ENCODE measurements at regions not wholly inside any gene's neighbourhood (a gene's known extent, or its start where the extent isn't known, plus 50 kb on each side); places are given as distances from the start of the nearest gene placed in this dataset.

GRCh38 chr14:101181446-101182313 lies 278.2 kb upstream of the RTL1 start:
- TF ChIP-seq GZF1 (CRISPR knock-in tag; IDR thresholded peaks at IDR 0.05): no peak
- no peak for TF ChIP-seq CTCF (CRISPR knock-in tag; IDR thresholded peaks at IDR 0.05)
- no peak for TF ChIP-seq ZNF274 (CRISPR knock-in tag; IDR thresholded peaks at IDR 0.05)
- TF ChIP-seq ZNF484 (CRISPR knock-in tag; IDR thresholded peaks at IDR 0.05; ENCODE audit: borderline replicate concordance, low read depth): no peak
- TF ChIP-seq IKZF4 (CRISPR knock-in tag; IDR thresholded peaks at IDR 0.05; ENCODE audit: borderline replicate concordance, low read depth, not compliant biosample characterization): no peak
- TF ChIP-seq PATZ1 (CRISPR knock-in tag; IDR thresholded peaks at IDR 0.05): no peak
- TF ChIP-seq TAF1 (CRISPR knock-in tag; IDR thresholded peaks at IDR 0.05): no peak
- TF ChIP-seq, protein P1, sequence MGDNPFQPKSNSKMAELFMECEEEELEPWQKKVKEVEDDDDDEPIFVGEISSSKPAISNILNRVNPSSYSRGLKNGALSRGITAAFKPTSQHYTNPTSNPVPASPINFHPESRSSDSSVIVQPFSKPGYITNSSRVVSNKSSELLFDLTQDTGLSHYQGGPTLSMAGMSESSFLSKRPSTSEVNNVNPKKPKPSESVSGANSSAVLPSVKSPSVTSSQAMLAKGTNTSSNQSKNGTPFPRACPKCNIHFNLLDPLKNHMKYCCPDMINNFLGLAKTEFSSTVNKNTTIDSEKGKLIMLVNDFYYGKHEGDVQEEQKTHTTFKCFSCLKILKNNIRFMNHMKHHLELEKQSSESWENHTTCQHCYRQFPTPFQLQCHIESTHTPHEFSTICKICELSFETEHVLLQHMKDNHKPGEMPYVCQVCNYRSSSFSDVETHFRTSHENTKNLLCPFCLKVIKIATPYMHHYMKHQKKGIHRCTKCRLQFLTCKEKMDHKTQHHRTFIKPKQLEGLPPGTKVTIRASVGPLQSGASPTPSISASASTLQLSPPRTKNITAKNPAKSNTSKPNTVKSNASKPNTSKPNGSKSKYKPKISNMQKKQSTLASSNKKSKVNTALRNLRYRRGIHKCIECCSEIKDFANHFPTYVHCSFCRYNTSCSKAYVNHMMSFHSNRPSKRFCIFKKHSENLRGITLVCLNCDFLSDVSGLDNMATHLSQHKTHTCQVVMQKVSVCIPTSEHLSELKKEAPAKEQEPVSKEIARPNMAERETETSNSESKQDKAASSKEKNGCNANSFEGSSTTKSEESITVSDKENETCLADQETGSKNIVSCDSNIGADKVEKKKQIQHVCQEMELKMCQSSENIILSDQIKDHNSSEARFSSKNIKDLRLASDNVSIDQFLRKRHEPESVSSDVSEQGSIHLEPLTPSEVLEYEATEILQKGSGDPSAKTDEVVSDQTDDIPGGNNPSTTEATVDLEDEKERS (CRISPR knock-in tag; IDR thresholded peaks at IDR 0.05): no peak
- no peak for TF ChIP-seq POLR2AphosphoS5 (IDR thresholded peaks at IDR 0.05; ENCODE audit: low read depth, low read length)
- no peak for TF ChIP-seq THAP9 (CRISPR knock-in tag; IDR thresholded peaks at IDR 0.05; ENCODE audit: borderline replicate concordance)
- TF ChIP-seq, protein P2, sequence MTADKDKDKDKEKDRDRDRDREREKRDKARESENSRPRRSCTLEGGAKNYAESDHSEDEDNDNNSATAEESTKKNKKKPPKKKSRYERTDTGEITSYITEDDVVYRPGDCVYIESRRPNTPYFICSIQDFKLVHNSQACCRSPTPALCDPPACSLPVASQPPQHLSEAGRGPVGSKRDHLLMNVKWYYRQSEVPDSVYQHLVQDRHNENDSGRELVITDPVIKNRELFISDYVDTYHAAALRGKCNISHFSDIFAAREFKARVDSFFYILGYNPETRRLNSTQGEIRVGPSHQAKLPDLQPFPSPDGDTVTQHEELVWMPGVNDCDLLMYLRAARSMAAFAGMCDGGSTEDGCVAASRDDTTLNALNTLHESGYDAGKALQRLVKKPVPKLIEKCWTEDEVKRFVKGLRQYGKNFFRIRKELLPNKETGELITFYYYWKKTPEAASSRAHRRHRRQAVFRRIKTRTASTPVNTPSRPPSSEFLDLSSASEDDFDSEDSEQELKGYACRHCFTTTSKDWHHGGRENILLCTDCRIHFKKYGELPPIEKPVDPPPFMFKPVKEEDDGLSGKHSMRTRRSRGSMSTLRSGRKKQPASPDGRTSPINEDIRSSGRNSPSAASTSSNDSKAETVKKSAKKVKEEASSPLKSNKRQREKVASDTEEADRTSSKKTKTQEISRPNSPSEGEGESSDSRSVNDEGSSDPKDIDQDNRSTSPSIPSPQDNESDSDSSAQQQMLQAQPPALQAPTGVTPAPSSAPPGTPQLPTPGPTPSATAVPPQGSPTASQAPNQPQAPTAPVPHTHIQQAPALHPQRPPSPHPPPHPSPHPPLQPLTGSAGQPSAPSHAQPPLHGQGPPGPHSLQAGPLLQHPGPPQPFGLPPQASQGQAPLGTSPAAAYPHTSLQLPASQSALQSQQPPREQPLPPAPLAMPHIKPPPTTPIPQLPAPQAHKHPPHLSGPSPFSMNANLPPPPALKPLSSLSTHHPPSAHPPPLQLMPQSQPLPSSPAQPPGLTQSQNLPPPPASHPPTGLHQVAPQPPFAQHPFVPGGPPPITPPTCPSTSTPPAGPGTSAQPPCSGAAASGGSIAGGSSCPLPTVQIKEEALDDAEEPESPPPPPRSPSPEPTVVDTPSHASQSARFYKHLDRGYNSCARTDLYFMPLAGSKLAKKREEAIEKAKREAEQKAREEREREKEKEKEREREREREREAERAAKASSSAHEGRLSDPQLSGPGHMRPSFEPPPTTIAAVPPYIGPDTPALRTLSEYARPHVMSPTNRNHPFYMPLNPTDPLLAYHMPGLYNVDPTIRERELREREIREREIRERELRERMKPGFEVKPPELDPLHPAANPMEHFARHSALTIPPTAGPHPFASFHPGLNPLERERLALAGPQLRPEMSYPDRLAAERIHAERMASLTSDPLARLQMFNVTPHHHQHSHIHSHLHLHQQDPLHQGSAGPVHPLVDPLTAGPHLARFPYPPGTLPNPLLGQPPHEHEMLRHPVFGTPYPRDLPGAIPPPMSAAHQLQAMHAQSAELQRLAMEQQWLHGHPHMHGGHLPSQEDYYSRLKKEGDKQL (CRISPR knock-in tag; IDR thresholded peaks at IDR 0.05; ENCODE audit: low read depth): no peak
